Sigmoid colon (tissue), 6 donors: ENCODE measurements at regions not wholly inside any gene's neighbourhood (a gene's known extent, or its start where the extent isn't known, plus 50 kb on each side); places are given as distances from the start of the nearest gene placed in this dataset.

Source experiments
- DNase-seq: peaks from one replicate; pipeline ENCODE4 v3.0.0-alpha.2; 2019
- H3K27ac ChIP-seq, 4 donors: fragments of 200-600 bp; sonication (generic); one replicate each; pipeline ENCODE4 v1.5.1; 2016 to 2019; ENCODE audit warnings: mild to moderate bottlenecking in 1 of 4
- H3K27me3 ChIP-seq, 3 donors: fragments of 200-600 bp; sonication (generic); one replicate each; pipeline ENCODE4 v1.5.1; 2019; ENCODE audit warnings: mild to moderate bottlenecking in 1 of 3
- H3K36me3 ChIP-seq, 4 donors: fragments of 200-600 bp; sonication (generic); one replicate each; pipeline ENCODE4 v1.5.1; 2016 to 2019
- H3K4me1 ChIP-seq, 4 donors: fragments of 200-600 bp; sonication (generic); one replicate each; pipeline ENCODE4 v1.5.1; 2017 to 2019
- H3K4me3 ChIP-seq, 4 donors: fragments of 200-600 bp; sonication (generic); one replicate each; pipeline ENCODE4 v1.5.1; 2017 to 2019; ENCODE audit warnings: mild to moderate bottlenecking in 2 of 4, moderate library complexity in 1 of 4
- H3K9me3 ChIP-seq, 4 donors: fragments of 200-600 bp in 3 of 4; sonication (generic) in 3 of 4; one replicate each; pipeline versions ENCODE4 v1.5.1 to v1.6.1; 2013 to 2019
- CTCF ChIP-seq, 4 experiments: fragments of 450-650 bp in 3 of 4; fragments of 200-600 bp in 1 of 4; IDR thresholded peaks; one replicate each; pipeline ENCODE4 v1.5.1; 2016 to 2019; ENCODE audit warnings: antibody characterized with exemption in 4 of 4, mild to moderate bottlenecking in 3 of 4, moderate library complexity in 2 of 4
- EP300 ChIP-seq, 4 donors: sonication (generic); formaldehyde crosslinking; IDR thresholded peaks; one replicate each; pipeline ENCODE4 v1.6.1; 2017; ENCODE audit warnings: antibody characterized with exemption in 4 of 4
- POLR2A ChIP-seq, 2 donors: fragments of 450-650 bp; IDR thresholded peaks; one replicate each; pipeline ENCODE4 v1.6.1; 2016; ENCODE audit warnings: antibody characterized with exemption in 2 of 2, mild to moderate bottlenecking in 2 of 2, moderate library complexity in 2 of 2
- POLR2AphosphoS5 ChIP-seq, 4 donors: sonication (generic); formaldehyde crosslinking; IDR thresholded peaks; one replicate each; pipeline ENCODE4 v1.6.1; 2017; ENCODE audit warnings: antibody characterized with exemption in 4 of 4
- WGBS, 2 donors: extraction: QIAGEN DNeasy Blood & Tissue Kit; methylation state at CpG; one replicate each; pipeline ENCODE4 v1.1.7; 2013; 5-methylcytosine and 5-hydroxymethylcytosine counted together
- intact Hi-C: fragments of 100-400 bp; cut with DNase I; formaldehyde crosslinking; loops from one replicate; pipeline ENCODE4 v1.15.1; 2023
- donor health status: healthy with polysubstance abuse.
- donor health status: healthy.

GRCh38 chrX:25527156-25527555, 511.4 kb upstream of the ARX start:
- DNase-seq = no peak
- H3K4me3 ChIP-seq = no peak overlapping the region
- no peaks in the 10 kb centered on the region for H3K27me3 ChIP-seq
- H3K27ac ChIP-seq = peak overlapping the region in 3 of 4 donors; percentile 39 to 43 (median 42)
- intact Hi-C loops = no loop called here
- TF ChIP-seq POLR2A (IDR thresholded peaks at IDR 0.05) (no peak), POLR2AphosphoS5 (IDR thresholded peaks at IDR 0.05) (no peak)
- H3K9me3 ChIP-seq = no peaks in the 10 kb centered on the region
- no peaks in the 10 kb centered on the region for H3K36me3 ChIP-seq
- peaks cover 0 to 8% (median 0%) of the 10 kb centered on the region in 4 donors for H3K4me1 ChIP-seq
- WGBS, 2 donors = 78 to 79% methylated on average over 1 of the region's 1 CpG

GRCh38 chrX:25527596-25527995, 511.8 kb upstream of the ARX start:
- intact Hi-C loops = no loop called here
- Histone ChIP-seq H3K4me3 (no peak overlapping the region), H3K27me3 (no peaks in the 10 kb centered on the region), H3K27ac (peak overlapping the region in 1 of 4 donors; percentile 39), H3K36me3 (no peaks in the 10 kb centered on the region), H3K9me3 (no peaks in the 10 kb centered on the region), H3K4me1 (peaks cover 0 to 8% (median 0%) of the 10 kb centered on the region in 4 donors)
- TF ChIP-seq POLR2AphosphoS5 (IDR thresholded peaks at IDR 0.05) = no peak
- no peak for TF ChIP-seq POLR2A (IDR thresholded peaks at IDR 0.05)
- no peak for TF ChIP-seq CTCF (IDR thresholded peaks at IDR 0.05)
- 43 to 52% methylated on average over 3 of the region's 3 CpGs for WGBS, 2 donors
- DNase-seq = no peak

- H3K27ac ChIP-seq = no peak overlapping the region
- no peaks in the 10 kb centered on the region for H3K9me3 ChIP-seq
- intact Hi-C loops = no loop called here
- peaks cover 0 to 8% (median 0%) of the 10 kb centered on the region in 4 donors for H3K4me1 ChIP-seq
- no peak overlapping the region for H3K4me3 ChIP-seq
- H3K36me3 ChIP-seq = no peaks in the 10 kb centered on the region
- TF ChIP-seq POLR2A (IDR thresholded peaks at IDR 0.05) = no peak
- TF ChIP-seq CTCF (IDR thresholded peaks at IDR 0.05) = no peak
- TF ChIP-seq EP300 (IDR thresholded peaks at IDR 0.05) = no peak
- TF ChIP-seq POLR2AphosphoS5 (IDR thresholded peaks at IDR 0.05) = no peak
- WGBS, 2 donors = 80 to 93% methylated on average over 1 of the region's 1 CpG
- H3K27me3 ChIP-seq = no peaks in the 10 kb centered on the region
- no peak for DNase-seq
These were observed 515.3 kb upstream of the ARX start for GRCh38 chrX:25531096-25531495.

GRCh38 chrX:25534091-25534490, 518.3 kb upstream of the ARX start:
- H3K36me3 ChIP-seq = no peaks in the 10 kb centered on the region

GRCh38 chrX:25536307-25536970, 520.7 kb upstream of the ARX start:
- TF ChIP-seq POLR2AphosphoS5 (IDR thresholded peaks at IDR 0.05) (no peak), POLR2A (IDR thresholded peaks at IDR 0.05) (no peak), EP300 (IDR thresholded peaks at IDR 0.05) (no peak), CTCF (IDR thresholded peaks at IDR 0.05) (no peak)
- 81 to 88% methylated on average over 2 of the region's 2 CpGs for WGBS, 2 donors
- Histone ChIP-seq H3K36me3 (no peaks in the 10 kb centered on the region), H3K27me3 (no peaks in the 10 kb centered on the region), H3K4me1 (no peaks in the 10 kb centered on the region), H3K27ac (no peak overlapping the region), H3K4me3 (no peak overlapping the region), H3K9me3 (no peaks in the 10 kb centered on the region)
- intact Hi-C loops = no loop called here
- no peak for DNase-seq

More at GRCh38 chrX:25534091-25534490, 518.3 kb upstream of the ARX start:
- Histone ChIP-seq H3K4me3 (no peak overlapping the region), H3K4me1 (no peaks in the 10 kb centered on the region), H3K27me3 (no peaks in the 10 kb centered on the region), H3K9me3 (no peaks in the 10 kb centered on the region), H3K27ac (no peak overlapping the region)
- intact Hi-C loops = no loop called here
- no peak for DNase-seq
- TF ChIP-seq EP300 (IDR thresholded peaks at IDR 0.05) (no peak), CTCF (IDR thresholded peaks at IDR 0.05) (no peak), POLR2AphosphoS5 (IDR thresholded peaks at IDR 0.05) (no peak), POLR2A (IDR thresholded peaks at IDR 0.05) (no peak)
- WGBS, 2 donors = 0 to 90% methylated on average over 1 of the region's 1 CpG
